OCI-LY7 (cell line): ENCODE measurements at regions not wholly inside any gene's neighbourhood (a gene's known extent, or its start where the extent isn't known, plus 50 kb on each side); places are given as distances from the start of the nearest gene placed in this dataset.

ENCODE experiments used
- BruUV-seq: library from RNA; stranded (reverse); fragments of 400-500 nt; replicated peaks from 2 replicates; lab custom pipeline; 2021; lab: Mats Ljungman, UMichigan
- CTCF ChIA-PET: fragments of 300-600 bp; sonication (Branson Sonifier 250); formaldehyde crosslinking; loops from one replicate; lab custom pipeline; 2022; ENCODE audit warnings: antibody characterized with exemption; ENCODE audit not compliant: unreplicated experiment; lab: Charles Lee
- POLR2A ChIA-PET: fragments of 300-600 bp; sonication (Branson Sonifier 250); formaldehyde crosslinking; loops from one replicate; lab custom pipeline; 2022; ENCODE audit warnings: antibody characterized with exemption; lab: Charles Lee
- DNase-seq: peaks from one replicate; pipeline ENCODE4 v3.0.0-alpha.2; 2015; ENCODE audit warnings: low spot score
- H2AFZ ChIP-seq: fragments of 200-600 bp; sonication (generic), shearing (Covaris generic); 2 replicates; pipeline ENCODE4 v1.6.1; 2014; ENCODE audit warnings: mild to moderate bottlenecking, antibody characterized with exemption, low read length, moderate library complexity
- H3K27ac ChIP-seq: fragments of 200-600 bp; sonication (generic); 2 replicates; pipeline ENCODE4 v1.5.1; 2014; ENCODE audit warnings: mixed run types, low read depth, mild to moderate bottlenecking, moderate library complexity, low read length, inconsistent platforms; ENCODE audit not compliant: poor library complexity, severe bottlenecking
- H3K36me3 ChIP-seq: fragments of 200-600 bp; sonication (generic); 2 replicates; pipeline ENCODE4 v1.6.1; 2014; ENCODE audit warnings: mild to moderate bottlenecking, antibody characterized with exemption, low read length, moderate library complexity, mixed read lengths; ENCODE audit not compliant: insufficient read depth
- H3K4me1 ChIP-seq: fragments of 200-600 bp; sonication (generic); 2 replicates; pipeline ENCODE4 v1.5.1; 2014; ENCODE audit warnings: mild to moderate bottlenecking, low read length; ENCODE audit not compliant: insufficient read depth, poor library complexity, severe bottlenecking
- H3K4me2 ChIP-seq: fragments of 200-600 bp; sonication (generic); 2 replicates; pipeline ENCODE4 v1.6.1; 2014; ENCODE audit warnings: mild to moderate bottlenecking, low read length
- H3K4me3 ChIP-seq: fragments of 200-600 bp; sonication (generic); 2 replicates; pipeline ENCODE4 v1.5.1; 2014; ENCODE audit warnings: mild to moderate bottlenecking, low read depth, low read length; ENCODE audit not compliant: poor library complexity, severe bottlenecking
- H3K79me2 ChIP-seq: fragments of 200-600 bp; sonication (generic); 2 replicates; pipeline ENCODE4 v1.6.1; 2016; ENCODE audit warnings: low read depth, mild to moderate bottlenecking, low read length, moderate library complexity, mixed read lengths; ENCODE audit not compliant: insufficient read depth
- H3K9me2 ChIP-seq: fragments of 200-600 bp; sonication (generic); 2 replicates; pipeline ENCODE4 v1.6.1; 2016; ENCODE audit warnings: mild to moderate bottlenecking, low read length, mixed read lengths; ENCODE audit not compliant: insufficient read depth
- H3K9me3 ChIP-seq: fragments of 200-600 bp; sonication (generic); 2 replicates; pipeline ENCODE4 v1.6.1; 2014; ENCODE audit warnings: mild to moderate bottlenecking, mixed run types, low read length, mixed read lengths
- H4K20me1 ChIP-seq: fragments of 200-600 bp; sonication (generic); 2 replicates; pipeline ENCODE4 v1.6.1; 2014; ENCODE audit warnings: mild to moderate bottlenecking, antibody characterized with exemption, low read length, moderate library complexity, mixed read lengths; ENCODE audit not compliant: insufficient read depth
- EZH2phosphoT487 ChIP-seq: fragments of 200-600 bp; sonication (generic); IDR thresholded peaks from 2 replicates; pipeline ENCODE4 v1.6.1; 2018; ENCODE audit warnings: low read depth, borderline replicate concordance, mild to moderate bottlenecking, mixed run types, antibody characterized with exemption, low read length, moderate library complexity, mixed read lengths
- intact Hi-C: fragments of 100-400 bp; cut with micrococcal nuclease; formaldehyde crosslinking; loops from one replicate; pipeline ENCODE4 v1.10.0; 2022; ENCODE audit not compliant: unreplicated experiment
- TF ChIP-seq, protein P1 (sequence below): fragments of 200-600 bp; sonication (generic); conservative IDR thresholded peaks from 2 replicates; pipeline ENCODE4 v1.5.1; 2014; ENCODE audit warnings: mild to moderate bottlenecking, antibody characterized with exemption, low read length, moderate library complexity, mixed read lengths

DNA sequence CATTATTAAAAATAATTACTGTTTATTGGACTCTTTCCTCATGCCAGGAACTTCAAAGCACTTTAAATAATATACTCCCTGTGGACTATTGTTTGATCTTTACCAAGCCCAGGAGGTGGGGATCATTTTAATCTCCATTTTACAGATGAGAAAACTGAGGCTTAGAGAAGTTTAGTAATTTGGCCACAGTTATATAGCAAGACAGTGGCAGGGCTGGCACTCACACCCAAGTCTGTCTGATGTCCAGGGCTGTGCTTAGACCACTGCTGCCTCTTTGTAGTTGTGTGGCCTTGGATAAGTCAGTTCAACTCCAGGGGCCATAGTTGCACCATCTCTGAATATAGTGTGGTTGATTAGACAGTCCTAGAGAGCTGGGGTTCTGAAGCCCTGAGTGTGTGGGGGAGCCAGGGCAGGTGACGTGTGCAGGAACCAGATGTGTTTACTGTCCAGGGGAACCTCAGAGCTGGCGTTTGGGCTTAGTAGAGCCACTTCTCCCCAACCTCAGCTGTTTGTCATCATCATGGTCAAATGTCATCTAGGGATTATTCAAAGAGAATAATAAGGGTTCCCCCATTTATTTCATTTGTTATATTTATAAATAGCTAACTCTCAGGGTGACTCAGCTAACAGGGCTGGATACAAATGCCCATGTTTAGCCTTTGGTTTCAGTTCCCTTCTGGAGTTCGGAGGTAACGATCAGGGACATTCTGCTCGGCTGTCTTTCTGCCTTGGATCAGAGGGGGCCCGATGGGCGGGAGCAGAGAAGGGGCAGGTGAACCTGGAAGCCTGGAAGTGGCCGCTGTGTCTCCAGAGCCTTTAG is 68.0 kb downstream of the BOLA3 start:
- H3K9me2 ChIP-seq, result no peaks in the 10 kb centered on the region
- no peaks in the 10 kb centered on the region for H3K9me3 ChIP-seq
- ChIA-PET POLR2A (interaction anchor here (0.6 to 1.4 kb wide), 2 partner anchors 48 to 87 kb away, joined by 3 to 6 read pairs; no protein-coding TSS in a partner anchor), CTCF (interaction anchor here (0.7 kb wide), 1 partner anchor 14 kb away, joined by 3 read pairs; no protein-coding TSS in a partner anchor)
- no peak overlapping the region for H3K27ac ChIP-seq
- no peaks in the 10 kb centered on the region; the same call in 1 of the 2 replicates for H3K79me2 ChIP-seq
- 0 out of 2 replicates have a peak overlapping the region, but pooled peaks have one; percentile 0 for H3K4me2 ChIP-seq
- BruUV-seq, result no TSS peak
- intact Hi-C loops, result no loop called here
- DNase-seq, result peak; percentile 22
- no peaks in the 10 kb centered on the region for H4K20me1 ChIP-seq
- TF ChIP-seq, protein P1, sequence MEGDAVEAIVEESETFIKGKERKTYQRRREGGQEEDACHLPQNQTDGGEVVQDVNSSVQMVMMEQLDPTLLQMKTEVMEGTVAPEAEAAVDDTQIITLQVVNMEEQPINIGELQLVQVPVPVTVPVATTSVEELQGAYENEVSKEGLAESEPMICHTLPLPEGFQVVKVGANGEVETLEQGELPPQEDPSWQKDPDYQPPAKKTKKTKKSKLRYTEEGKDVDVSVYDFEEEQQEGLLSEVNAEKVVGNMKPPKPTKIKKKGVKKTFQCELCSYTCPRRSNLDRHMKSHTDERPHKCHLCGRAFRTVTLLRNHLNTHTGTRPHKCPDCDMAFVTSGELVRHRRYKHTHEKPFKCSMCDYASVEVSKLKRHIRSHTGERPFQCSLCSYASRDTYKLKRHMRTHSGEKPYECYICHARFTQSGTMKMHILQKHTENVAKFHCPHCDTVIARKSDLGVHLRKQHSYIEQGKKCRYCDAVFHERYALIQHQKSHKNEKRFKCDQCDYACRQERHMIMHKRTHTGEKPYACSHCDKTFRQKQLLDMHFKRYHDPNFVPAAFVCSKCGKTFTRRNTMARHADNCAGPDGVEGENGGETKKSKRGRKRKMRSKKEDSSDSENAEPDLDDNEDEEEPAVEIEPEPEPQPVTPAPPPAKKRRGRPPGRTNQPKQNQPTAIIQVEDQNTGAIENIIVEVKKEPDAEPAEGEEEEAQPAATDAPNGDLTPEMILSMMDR, result no peak
- TF ChIP-seq EZH2phosphoT487, result no peak
- no peak overlapping the region for H2AFZ ChIP-seq
- no peak overlapping the region for H3K4me3 ChIP-seq
- peaks cover 40% of the 10 kb centered on the region for H3K36me3 ChIP-seq
- peaks cover 11% of the 10 kb centered on the region for H3K4me1 ChIP-seq

DNA sequence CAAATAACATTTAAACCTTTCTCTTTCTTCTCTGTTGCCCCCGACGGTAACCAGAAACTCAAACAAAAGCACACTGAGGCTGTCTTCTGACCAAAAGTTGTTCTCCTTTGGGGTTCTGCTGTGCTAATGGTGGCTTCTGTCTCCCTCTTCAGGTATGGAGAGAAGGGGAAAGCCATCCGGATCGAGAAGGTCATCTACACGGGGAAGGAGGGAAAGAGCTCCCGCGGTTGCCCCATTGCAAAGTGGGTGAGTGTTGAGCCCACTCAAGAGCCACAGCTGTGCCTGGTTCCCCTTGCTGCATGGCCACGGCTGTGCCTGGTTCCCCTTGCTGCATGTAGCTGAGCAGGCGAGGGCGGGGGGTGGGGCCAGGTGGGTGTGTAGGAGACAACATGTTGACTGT is 67.4 kb downstream of the BOLA3 start:
- intact Hi-C loops, result no loop called here
- H3K4me3 ChIP-seq, result no peak overlapping the region
- H3K4me1 ChIP-seq, result peaks cover 11% of the 10 kb centered on the region
- H4K20me1 ChIP-seq, result no peaks in the 10 kb centered on the region
- no peaks in the 10 kb centered on the region; the same call in 1 of the 2 replicates for H3K79me2 ChIP-seq
- no peaks in the 10 kb centered on the region for H3K9me2 ChIP-seq
- no peak overlapping the region for H3K4me2 ChIP-seq
- no peak overlapping the region for H3K27ac ChIP-seq
- peak; percentile 3 for DNase-seq
- no peak overlapping the region for H2AFZ ChIP-seq
- no TSS peak for BruUV-seq
- ChIA-PET CTCF (interaction anchor here (0.7 kb wide), 1 partner anchor 14 kb away, joined by 3 read pairs; no protein-coding TSS in a partner anchor), POLR2A (interaction anchor here (0.6 to 1.4 kb wide), 2 partner anchors 48 to 338 kb away, joined by 3 to 6 read pairs; no protein-coding TSS in a partner anchor)
- TF ChIP-seq, protein P1, result 0 out of 2 replicates have a peak, but pooled peaks have one; percentile 31
- TF ChIP-seq EZH2phosphoT487, result no peak
- H3K36me3 ChIP-seq, result peaks cover 45% of the 10 kb centered on the region
- H3K9me3 ChIP-seq, result no peaks in the 10 kb centered on the region
